Uterus (tissue), 3 donors: ENCODE measurements at regions not wholly inside any gene's neighbourhood (a gene's known extent, or its start where the extent isn't known, plus 50 kb on each side); places are given as distances from the start of the nearest gene placed in this dataset.

Source experiments
- DNase-seq, 2 donors: peaks; one replicate each; pipeline ENCODE4 v3.0.0-alpha.2; 2019 to 2020
- H3K27ac ChIP-seq, 2 donors: fragments of 200-600 bp; sonication (generic); 1 replicate in 1 of 2; 2 replicates in 1 of 2; pipeline ENCODE4 v1.5.1; 2016 to 2018
- H3K27me3 ChIP-seq, 2 donors: fragments of 200-600 bp; sonication (generic); one replicate each; pipeline ENCODE4 v1.5.1; 2018 to 2019; ENCODE audit warnings: control low read depth in 1 of 2
- H3K36me3 ChIP-seq, 2 donors: fragments of 200-600 bp; sonication (generic); one replicate each; pipeline ENCODE4 v1.5.1; 2019; ENCODE audit warnings: control low read depth in 1 of 2
- H3K4me1 ChIP-seq, 2 donors: fragments of 200-600 bp; sonication (generic); one replicate each; pipeline ENCODE4 v1.5.1; 2018 to 2019; ENCODE audit warnings: control low read depth in 1 of 2
- H3K4me3 ChIP-seq, 2 donors: fragments of 200-600 bp; sonication (generic); 1 replicate in 1 of 2; 2 replicates in 1 of 2; pipeline ENCODE4 v1.5.1; 2018 to 2019; ENCODE audit warnings: mild to moderate bottlenecking in 1 of 2
- H3K9me3 ChIP-seq, 2 donors: fragments of 200-600 bp; sonication (generic); one replicate each; pipeline ENCODE4 v1.5.1; 2019; ENCODE audit warnings: control low read depth in 1 of 2
- CTCF ChIP-seq, 4 experiments: fragments of 200-600 bp in 2 of 4; fragments of 450-650 bp in 2 of 4; sonication (generic) in 2 of 4; IDR thresholded peaks; one replicate each; pipeline ENCODE4 v1.5.1; 2016 to 2019; ENCODE audit warnings: antibody characterized with exemption in 4 of 4, mild to moderate bottlenecking in 2 of 4, moderate library complexity in 1 of 4
- POLR2A ChIP-seq, 2 donors: fragments of 450-650 bp; IDR thresholded peaks; one replicate each; pipeline ENCODE4 v1.6.1; 2016; ENCODE audit warnings: antibody characterized with exemption in 2 of 2, mild to moderate bottlenecking in 1 of 2, moderate library complexity in 1 of 2
- intact Hi-C: fragments of 100-400 bp; cut with DNase I; formaldehyde crosslinking; loops from one replicate; pipeline ENCODE4 v1.15.1; 2023; ENCODE audit warnings: low total_unique reads
- donor health status: DM: yes; HTN: yes; CAD: no.

GRCh38 chr1:29398431-29398830 lies 162.1 kb downstream of the PTPRU start:
- intact Hi-C loops = no loop called here
- no peaks in the 10 kb centered on the region for H3K9me3 ChIP-seq
- no peak overlapping the region for H3K27ac ChIP-seq
- TF ChIP-seq CTCF (IDR thresholded peaks at IDR 0.05) (no peak), POLR2A (IDR thresholded peaks at IDR 0.05) (no peak)
- no peaks in the 10 kb centered on the region for H3K27me3 ChIP-seq
- no peaks in the 10 kb centered on the region for H3K4me1 ChIP-seq
- no peaks in the 10 kb centered on the region for H3K36me3 ChIP-seq
- H3K4me3 ChIP-seq = no peak overlapping the region
- DNase-seq = no peak

- intact Hi-C loops = no loop called here
- H3K36me3 ChIP-seq = no peaks in the 10 kb centered on the region
- H3K4me3 ChIP-seq = no peak overlapping the region
- no peaks in the 10 kb centered on the region for H3K4me1 ChIP-seq
- TF ChIP-seq POLR2A (IDR thresholded peaks at IDR 0.05) = no peak
- no peak for TF ChIP-seq CTCF (IDR thresholded peaks at IDR 0.05)
- no peaks in the 10 kb centered on the region for H3K27me3 ChIP-seq
- H3K27ac ChIP-seq = no peak overlapping the region
- no peaks in the 10 kb centered on the region for H3K9me3 ChIP-seq
- DNase-seq = no peak
These were observed 161.7 kb downstream of the PTPRU start for GRCh38 chr1:29397981-29398380.

- Histone ChIP-seq H3K9me3 (no peaks in the 10 kb centered on the region), H3K4me1 (no peaks in the 10 kb centered on the region), H3K27ac (no peak overlapping the region), H3K4me3 (no peak overlapping the region), H3K36me3 (no peaks in the 10 kb centered on the region), H3K27me3 (no peaks in the 10 kb centered on the region)
- TF ChIP-seq CTCF (IDR thresholded peaks at IDR 0.05) (no peak), POLR2A (IDR thresholded peaks at IDR 0.05) (no peak)
- no peak for DNase-seq
- intact Hi-C loops = no loop called here
These were observed 160.9 kb downstream of the PTPRU start for GRCh38 chr1:29397256-29397590.

- Histone ChIP-seq H3K4me3 (no peak overlapping the region), H3K27ac (no peak overlapping the region), H3K4me1 (no peaks in the 10 kb centered on the region), H3K36me3 (no peaks in the 10 kb centered on the region), H3K9me3 (no peaks in the 10 kb centered on the region), H3K27me3 (no peaks in the 10 kb centered on the region)
- intact Hi-C loops = no loop called here
- no peak for TF ChIP-seq CTCF (IDR thresholded peaks at IDR 0.05)
- no peak for TF ChIP-seq POLR2A (IDR thresholded peaks at IDR 0.05)
- no peak for DNase-seq
These were observed 160.3 kb downstream of the PTPRU start for GRCh38 chr1:29396438-29397255.

GRCh38 chr1:29395736-29396437 lies 159.6 kb downstream of the PTPRU start:
- DNase-seq = no peak
- TF ChIP-seq POLR2A (IDR thresholded peaks at IDR 0.05) (no peak), CTCF (IDR thresholded peaks at IDR 0.05) (no peak)
- no peaks in the 10 kb centered on the region for H3K9me3 ChIP-seq
- intact Hi-C loops = no loop called here
- H3K27me3 ChIP-seq = no peaks in the 10 kb centered on the region
- no peaks in the 10 kb centered on the region for H3K36me3 ChIP-seq
- H3K27ac ChIP-seq = no peak overlapping the region
- no peak overlapping the region for H3K4me3 ChIP-seq
- no peaks in the 10 kb centered on the region for H3K4me1 ChIP-seq
